Gastrocnemius medialis (tissue), 4 donors: ENCODE measurements at regions not wholly inside any gene's neighbourhood (a gene's known extent, or its start where the extent isn't known, plus 50 kb on each side); places are given as distances from the start of the nearest gene placed in this dataset.

Experiments
- CTCF ChIP-seq, 5 experiments: fragments of 450-650 bp in 3 of 5; fragments of 200-600 bp in 2 of 5; sonication (generic) in 2 of 5; IDR thresholded peaks in 4 of 5; conservative IDR thresholded peaks in 1 of 5; 1 replicate in 4 of 5; 2 replicates in 1 of 5; pipeline ENCODE4 v1.5.1; 2016 to 2019; ENCODE audit warnings: antibody characterized with exemption in 5 of 5, mild to moderate bottlenecking in 3 of 5, moderate library complexity in 3 of 5
- POLR2A ChIP-seq, 2 donors: fragments of 450-650 bp; IDR thresholded peaks; one replicate each; pipeline ENCODE4 v1.6.1; 2017; ENCODE audit warnings: antibody characterized with exemption in 2 of 2, mild to moderate bottlenecking in 2 of 2, moderate library complexity in 2 of 2

DNA sequence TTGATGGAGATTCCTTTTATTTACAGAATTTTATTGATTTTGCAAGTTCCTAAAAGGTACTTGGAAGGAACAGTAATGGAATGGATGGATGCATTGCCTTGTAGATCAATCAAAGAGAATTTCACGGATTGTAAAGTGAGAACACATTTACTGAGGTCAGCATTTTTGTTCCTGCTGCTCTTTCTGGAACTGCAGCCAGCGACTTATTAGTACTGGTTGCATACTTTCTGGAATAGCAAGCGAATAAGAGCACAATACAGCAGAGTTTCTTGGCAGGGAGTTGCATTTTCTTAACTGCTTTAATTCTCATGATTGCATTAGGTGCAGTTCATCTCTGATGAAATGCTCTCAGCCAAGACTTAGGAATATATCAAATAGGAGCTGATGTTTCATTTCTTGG lies 106.1 kb upstream of the CHODL start:
- TF ChIP-seq CTCF (IDR thresholded peaks at IDR 0.05 in 4 of 5, conservative IDR thresholded peaks at IDR 0.05 in 1 of 5) (no peak), POLR2A (IDR thresholded peaks at IDR 0.05) (no peak)
